Neutrophil (primary cell): ENCODE measurements at regions not wholly inside any gene's neighbourhood (a gene's known extent, or its start where the extent isn't known, plus 50 kb on each side); places are given as distances from the start of the nearest gene placed in this dataset.

ENCODE experiments used
- H3K27ac ChIP-seq: fragments of 200-600 bp; sonication (generic); 2 replicates; pipeline ENCODE4 v1.5.1; 2016; ENCODE audit warnings: mild to moderate bottlenecking, moderate library complexity
- H3K27me3 ChIP-seq: fragments of 200-600 bp; sonication (generic); 2 replicates; pipeline ENCODE4 v1.6.0; 2016; ENCODE audit warnings: mild to moderate bottlenecking
- H3K36me3 ChIP-seq: fragments of 200-600 bp; sonication (generic); 2 replicates; pipeline ENCODE4 v1.5.1; 2017
- H3K4me1 ChIP-seq, 2 experiments: fragments of 200-600 bp in 1 of 2; sonication (generic) in 1 of 2; 1 replicate in 1 of 2; 2 replicates in 1 of 2; pipeline versions ENCODE4 v1.5.1 to v1.6.1; 2013 to 2016; ENCODE audit warnings: low read depth in 1 of 2, low read length in 1 of 2, mild to moderate bottlenecking in 1 of 2, moderate library complexity in 1 of 2; ENCODE audit not compliant: control insufficient read depth in 1 of 2, insufficient read depth in 1 of 2
- H3K4me3 ChIP-seq, 2 experiments: fragments of 200-600 bp in 1 of 2; sonication (generic) in 1 of 2; 1 replicate in 1 of 2; 2 replicates in 1 of 2; pipeline ENCODE4 v1.5.1; 2013 to 2016; ENCODE audit warnings: low read depth in 1 of 2, low read length in 1 of 2, mild to moderate bottlenecking in 1 of 2, moderate library complexity in 1 of 2
- H3K9me3 ChIP-seq: fragments of 200-600 bp; sonication (generic); 2 replicates; pipeline ENCODE4 v1.5.1; 2016
- CTCF ChIP-seq: fragments of 200-600 bp; sonication (generic); IDR thresholded peaks from 2 replicates; pipeline ENCODE4 v1.5.1; 2016; ENCODE audit warnings: antibody characterized with exemption

- Histone ChIP-seq H3K27me3 (peaks cover 18% of the 10 kb centered on the region), H3K9me3 (no peaks in the 10 kb centered on the region), H3K36me3 (no peaks in the 10 kb centered on the region)
Measured at GRCh38 chr18:78629426-78629825, 350.2 kb upstream of the SALL3 start.

GRCh38 chr18:78630356-78630755 is 349.3 kb upstream of the SALL3 start:
- no peaks in the 10 kb centered on the region for H3K36me3 ChIP-seq
- no peaks in the 10 kb centered on the region for H3K4me1 ChIP-seq
- peaks cover 9% of the 10 kb centered on the region for H3K27me3 ChIP-seq
- H3K9me3 ChIP-seq, result no peaks in the 10 kb centered on the region
- H3K27ac ChIP-seq, result no peak overlapping the region
- H3K4me3 ChIP-seq, result no peak overlapping the region
- TF ChIP-seq CTCF, result no peak

More at GRCh38 chr18:78629426-78629825, 350.2 kb upstream of the SALL3 start:
- no peak for TF ChIP-seq CTCF
- no peak overlapping the region for H3K27ac ChIP-seq
- no peak overlapping the region for H3K4me3 ChIP-seq
- no peaks in the 10 kb centered on the region for H3K4me1 ChIP-seq

- TF ChIP-seq CTCF, result no peak
- H3K27ac ChIP-seq, result no peak overlapping the region
- no peaks in the 10 kb centered on the region for H3K36me3 ChIP-seq
- no peaks in the 10 kb centered on the region for H3K9me3 ChIP-seq
- H3K4me3 ChIP-seq, result no peak overlapping the region
- no peaks in the 10 kb centered on the region for H3K4me1 ChIP-seq
- H3K27me3 ChIP-seq, result peaks cover 2% of the 10 kb centered on the region
Measured at GRCh38 chr18:78630981-78631510, 348.6 kb upstream of the SALL3 start.

GRCh38 chr18:78632111-78632541 is 347.5 kb upstream of the SALL3 start:
- no peak overlapping the region for H3K4me3 ChIP-seq
- H3K9me3 ChIP-seq, result no peaks in the 10 kb centered on the region
- H3K4me1 ChIP-seq, result no peaks in the 10 kb centered on the region
- H3K27ac ChIP-seq, result no peak overlapping the region
- no peaks in the 10 kb centered on the region for H3K36me3 ChIP-seq
- no peaks in the 10 kb centered on the region for H3K27me3 ChIP-seq
- no peak for TF ChIP-seq CTCF

GRCh38 chr18:78634061-78634696 is 345.4 kb upstream of the SALL3 start:
- H3K4me3 ChIP-seq, result no peak overlapping the region
- no peaks in the 10 kb centered on the region for H3K9me3 ChIP-seq
- no peak overlapping the region for H3K27ac ChIP-seq
- TF ChIP-seq CTCF, result no peak
- no peaks in the 10 kb centered on the region for H3K36me3 ChIP-seq
- H3K4me1 ChIP-seq, result no peaks in the 10 kb centered on the region
- H3K27me3 ChIP-seq, result no peaks in the 10 kb centered on the region
